DMS114 treated with DMSO at 0.1 percent for 48 hours (cell line): ENCODE measurements at regions not wholly inside any gene's neighbourhood (a gene's known extent, or its start where the extent isn't known, plus 50 kb on each side); places are given as distances from the start of the nearest gene placed in this dataset.
"Not testable (repeated sequence)": the region's sequence is repeated elsewhere in the genome, so short reads cannot be mapped to it uniquely, and the experiment has no call there.

Experiments used
- DNase-seq: peaks from one replicate; lab custom pipeline; 2025; ENCODE audit not compliant: unreplicated experiment; lab: John Stamatoyannopoulos, UW

- DNase-seq = no peak
These were observed 365.4 kb downstream of the ADCYAP1 start for GRCh38 chr18:1270081-1270480.

- DNase-seq = no peak
These were observed 368.8 kb downstream of the ADCYAP1 start for GRCh38 chr18:1273469-1273868.

GRCh38 chr18:1292167-1292566, 387.5 kb downstream of the ADCYAP1 start:
- no peak for DNase-seq

- DNase-seq = no peak
These were observed 389.6 kb downstream of the ADCYAP1 start for GRCh38 chr18:1294229-1294628.

- no peak for DNase-seq
These were observed 391.6 kb downstream of the ADCYAP1 start for GRCh38 chr18:1296237-1296636.

GRCh38 chr18:1302861-1303260, 398.2 kb downstream of the ADCYAP1 start:
- no peak for DNase-seq

- no peak for DNase-seq
These were observed 399.8 kb downstream of the ADCYAP1 start for GRCh38 chr18:1304392-1304992.

GRCh38 chr18:1306641-1307040, 402.0 kb downstream of the ADCYAP1 start:
- no peak for DNase-seq

GRCh38 chr18:1308686-1309085, 404.0 kb downstream of the ADCYAP1 start:
- DNase-seq = no peak

GRCh38 chr18:1311376-1311775, 406.7 kb downstream of the ADCYAP1 start:
- no peak for DNase-seq

GRCh38 chr18:1335345-1335744, 430.7 kb downstream of the ADCYAP1 start:
- DNase-seq = not testable (repeated sequence)

- no peak for DNase-seq
These were observed 446.3 kb downstream of the ADCYAP1 start for GRCh38 chr18:1350931-1351450.

- DNase-seq = no peak
These were observed 448.4 kb downstream of the ADCYAP1 start for GRCh38 chr18:1353025-1353424.

GRCh38 chr18:1357724-1358123, 453.1 kb downstream of the ADCYAP1 start:
- DNase-seq = no peak

- DNase-seq = no peak
These were observed 457.3 kb downstream of the ADCYAP1 start for GRCh38 chr18:1361936-1362335.

GRCh38 chr18:1370552-1370951, 465.9 kb downstream of the ADCYAP1 start:
- no peak for DNase-seq

GRCh38 chr18:1371724-1372123, 467.1 kb downstream of the ADCYAP1 start:
- no peak for DNase-seq

- DNase-seq = no peak
These were observed 478.8 kb downstream of the ADCYAP1 start for GRCh38 chr18:1383465-1383864.

- not testable (repeated sequence) for DNase-seq
These were observed 483.8 kb downstream of the ADCYAP1 start for GRCh38 chr18:1388468-1388867.

- DNase-seq = no peak
These were observed 487.4 kb downstream of the ADCYAP1 start for GRCh38 chr18:1392046-1392445.

GRCh38 chr18:1392865-1393734, 488.4 kb downstream of the ADCYAP1 start:
- no peak for DNase-seq

GRCh38 chr18:1393929-1394328, 489.3 kb downstream of the ADCYAP1 start:
- no peak for DNase-seq
